ENCODE measurements at regions not wholly inside any gene's neighbourhood (a gene's known extent, or its start where the extent isn't known, plus 50 kb on each side); places are given as distances from the start of the nearest gene placed in this dataset.

GRCh38 chr22:44438056-44438455 lies 60.0 kb downstream of the RTL6 start:
- no peak for DNase-seq (ENCODE audit: extremely low read depth, low read depth)
- TF ChIP-seq CTCF (IDR thresholded peaks at IDR 0.05; ENCODE audit: low read depth, low read length, missing control alignments): no peak
- H3K4me3 ChIP-seq (replicated peaks; ENCODE audit: low read depth, low read length): no peak overlapping the region

- H3K4me3 ChIP-seq (replicated peaks; ENCODE audit: low read depth, low read length): no peak overlapping the region
- DNase-seq (ENCODE audit: extremely low read depth, low read depth): no peak
- TF ChIP-seq CTCF (IDR thresholded peaks at IDR 0.05; ENCODE audit: low read depth, low read length, missing control alignments): no peak
Measured at GRCh38 chr22:44437216-44438055, 60.6 kb downstream of the RTL6 start.

- DNase-seq (ENCODE audit: extremely low read depth, low read depth): no peak
- no peak overlapping the region for H3K4me3 ChIP-seq (replicated peaks; ENCODE audit: low read depth, low read length)
- no peak for TF ChIP-seq CTCF (IDR thresholded peaks at IDR 0.05; ENCODE audit: low read depth, low read length, missing control alignments)
Measured at GRCh38 chr22:44436736-44437135, 61.3 kb downstream of the RTL6 start.

GRCh38 chr22:44431256-44431655 lies 66.8 kb downstream of the RTL6 start:
- DNase-seq (ENCODE audit: extremely low read depth, low read depth): no peak
- no peak overlapping the region for H3K4me3 ChIP-seq (replicated peaks; ENCODE audit: low read depth, low read length)
- TF ChIP-seq CTCF (IDR thresholded peaks at IDR 0.05; ENCODE audit: low read depth, low read length, missing control alignments): no peak

- H3K4me3 ChIP-seq (replicated peaks; ENCODE audit: low read depth, low read length): no peak overlapping the region
- no peak for DNase-seq (ENCODE audit: extremely low read depth, low read depth)
- no peak for TF ChIP-seq CTCF (IDR thresholded peaks at IDR 0.05; ENCODE audit: low read depth, low read length, missing control alignments)
Measured at GRCh38 chr22:44430716-44431115, 67.3 kb downstream of the RTL6 start.

- no peak overlapping the region for H3K4me3 ChIP-seq (replicated peaks; ENCODE audit: low read depth, low read length)
- TF ChIP-seq CTCF (IDR thresholded peaks at IDR 0.05; ENCODE audit: low read depth, low read length, missing control alignments): no peak
- DNase-seq (ENCODE audit: extremely low read depth, low read depth): no peak
Measured at GRCh38 chr22:44429941-44430587, 68.0 kb downstream of the RTL6 start.

Measured in HFF-Myc (cell line).